MCF 10A (cell line): ENCODE measurements at regions not wholly inside any gene's neighbourhood (a gene's known extent, or its start where the extent isn't known, plus 50 kb on each side); places are given as distances from the start of the nearest gene placed in this dataset.
A peak's percentile ranks its signal among the peaks of the same experiment; 100 is the strongest.

Experiments used
- BruUV-seq: library from RNA; stranded (reverse); fragments of 400-500 nt; replicated peaks from 2 replicates; lab custom pipeline; 2021; lab: Mats Ljungman, UMichigan
- CTCF ChIA-PET: fragments of 300-600 bp; sonication (Branson Sonifier 250); formaldehyde crosslinking; extraction: SDS; loops from one replicate; lab custom pipeline; 2021; ENCODE audit warnings: antibody characterized with exemption, inconsistent platforms; lab: Yijun Ruan, JAX
- POLR2A ChIA-PET: fragments of 300-600, 350-650 bp; sonication (Branson Sonifier 250); formaldehyde crosslinking; extraction: SDS; loops from one replicate; lab custom pipeline; 2020; ENCODE audit warnings: antibody characterized with exemption, inconsistent platforms; lab: Yijun Ruan, JAX
- DNase-seq: peaks from one replicate; pipeline ENCODE4 v3.0.0-alpha.2; 2018; ENCODE audit not compliant: unreplicated experiment
- H3K27ac Mint-ChIP-seq: one replicate; pipeline ENCODE4 v1.8.0; 2022; ENCODE audit warnings: mild to moderate bottlenecking, low read depth, mixed read lengths; ENCODE audit not compliant: unreplicated experiment
- H3K27me3 Mint-ChIP-seq: one replicate; pipeline ENCODE4 v1.8.0; 2022; ENCODE audit warnings: mixed read lengths; ENCODE audit not compliant: insufficient read depth, unreplicated experiment
- H3K36me3 Mint-ChIP-seq: one replicate; pipeline ENCODE4 v1.8.0; 2022; ENCODE audit warnings: mild to moderate bottlenecking, moderate library complexity, mixed read lengths; ENCODE audit not compliant: insufficient read depth, unreplicated experiment
- H3K4me1 Mint-ChIP-seq: one replicate; pipeline ENCODE4 v1.8.0; 2022; ENCODE audit warnings: mixed read lengths; ENCODE audit not compliant: insufficient read depth, unreplicated experiment
- H3K4me3 Mint-ChIP-seq: one replicate; pipeline ENCODE4 v1.8.0; 2022; ENCODE audit warnings: mild to moderate bottlenecking, moderate library complexity, mixed read lengths; ENCODE audit not compliant: unreplicated experiment
- H3K9me3 Mint-ChIP-seq: one replicate; pipeline ENCODE4 v1.8.0; 2022; ENCODE audit warnings: mixed read lengths; ENCODE audit not compliant: unreplicated experiment
- intact Hi-C: fragments of 100-400 bp; cut with micrococcal nuclease; formaldehyde crosslinking; loops from 2 replicates; pipeline ENCODE4 v1.14.1; 2022
- TF ChIP-seq, protein P1 (sequence below): fragments of 200-600 bp; IDR thresholded peaks from one replicate; pipeline ENCODE4 v1.8.0; 2022; ENCODE audit warnings: antibody characterized with exemption, mild to moderate bottlenecking; ENCODE audit not compliant: unreplicated experiment

DNA sequence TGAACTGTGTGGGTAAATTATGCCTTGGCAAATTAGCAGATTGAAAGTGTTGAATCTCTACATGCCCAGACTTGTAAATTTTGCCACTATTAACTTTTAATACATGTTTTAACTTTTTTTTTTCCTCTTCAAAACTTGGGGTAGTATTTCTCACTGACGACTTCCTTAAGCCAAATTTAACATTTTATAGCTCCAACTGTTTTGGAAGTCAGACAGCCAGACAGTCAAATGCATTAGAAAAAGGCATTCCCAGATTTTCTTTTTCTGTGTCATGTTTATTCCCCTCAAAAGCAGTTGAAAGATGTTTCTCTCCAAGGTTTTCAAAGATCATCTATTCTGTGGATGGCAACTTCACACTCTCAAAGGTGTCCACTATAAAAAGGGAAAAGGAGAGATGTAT is 226.8 kb upstream of the FN1 start:
- intact Hi-C loops, result no loop called here
- Mint-ChIP-seq H3K27me3 (no peaks in the 10 kb centered on the region), H3K9me3 (no peaks in the 10 kb centered on the region), H3K4me3 (no peak overlapping the region), H3K36me3 (no peaks in the 10 kb centered on the region), H3K27ac (peak overlapping the region; percentile 81), H3K4me1 (peaks cover 51% of the 10 kb centered on the region)
- CTCF ChIA-PET, result interaction anchor here (0.6 to 1.3 kb wide), 2 partner anchors 166 to 208 kb away, joined by 3 to 4 read pairs; no protein-coding TSS in a partner anchor
- POLR2A ChIA-PET, result interaction anchor here (0.8 to 1.5 kb wide), 4 partner anchors 21 to 149 kb away, joined by 3 to 4 read pairs (median 3); no protein-coding TSS in a partner anchor
- no peak for DNase-seq
- TF ChIP-seq, protein P1, sequence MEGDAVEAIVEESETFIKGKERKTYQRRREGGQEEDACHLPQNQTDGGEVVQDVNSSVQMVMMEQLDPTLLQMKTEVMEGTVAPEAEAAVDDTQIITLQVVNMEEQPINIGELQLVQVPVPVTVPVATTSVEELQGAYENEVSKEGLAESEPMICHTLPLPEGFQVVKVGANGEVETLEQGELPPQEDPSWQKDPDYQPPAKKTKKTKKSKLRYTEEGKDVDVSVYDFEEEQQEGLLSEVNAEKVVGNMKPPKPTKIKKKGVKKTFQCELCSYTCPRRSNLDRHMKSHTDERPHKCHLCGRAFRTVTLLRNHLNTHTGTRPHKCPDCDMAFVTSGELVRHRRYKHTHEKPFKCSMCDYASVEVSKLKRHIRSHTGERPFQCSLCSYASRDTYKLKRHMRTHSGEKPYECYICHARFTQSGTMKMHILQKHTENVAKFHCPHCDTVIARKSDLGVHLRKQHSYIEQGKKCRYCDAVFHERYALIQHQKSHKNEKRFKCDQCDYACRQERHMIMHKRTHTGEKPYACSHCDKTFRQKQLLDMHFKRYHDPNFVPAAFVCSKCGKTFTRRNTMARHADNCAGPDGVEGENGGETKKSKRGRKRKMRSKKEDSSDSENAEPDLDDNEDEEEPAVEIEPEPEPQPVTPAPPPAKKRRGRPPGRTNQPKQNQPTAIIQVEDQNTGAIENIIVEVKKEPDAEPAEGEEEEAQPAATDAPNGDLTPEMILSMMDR, result no peak
- BruUV-seq, result no TSS peak

DNA sequence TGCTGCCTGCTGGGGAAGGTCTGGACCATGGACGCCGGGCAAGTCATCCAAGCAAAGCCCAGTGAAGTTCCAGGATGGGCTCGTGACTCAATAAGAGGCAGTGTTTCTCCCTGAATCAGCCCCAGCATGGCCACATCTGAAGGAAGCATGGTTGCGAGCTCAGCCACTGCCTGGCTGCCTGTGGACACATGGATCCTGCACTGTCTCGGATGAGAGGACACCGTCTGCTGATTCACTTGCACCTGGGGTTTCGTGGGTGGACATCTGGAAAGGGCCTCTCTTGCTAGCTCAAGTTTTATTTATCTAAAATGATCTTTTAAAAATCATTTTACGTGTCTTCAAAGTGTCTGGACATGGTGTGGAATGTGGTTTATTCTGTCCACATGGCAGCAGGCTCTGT is 224.8 kb upstream of the FN1 start:
- TF ChIP-seq, protein P1, result no peak
- Mint-ChIP-seq H3K27me3 (no peaks in the 10 kb centered on the region), H3K36me3 (no peaks in the 10 kb centered on the region), H3K9me3 (no peaks in the 10 kb centered on the region), H3K4me3 (no peak overlapping the region), H3K4me1 (peaks cover 55% of the 10 kb centered on the region), H3K27ac (peak overlapping the region; percentile 75)
- BruUV-seq, result no TSS peak
- peak; percentile 14 for DNase-seq
- CTCF ChIA-PET, result interaction anchor here (0.6 kb wide), 1 partner anchor 41 kb away, joined by 3 read pairs; no protein-coding TSS in a partner anchor
- POLR2A ChIA-PET, result interaction anchor here (1.3 kb wide), 1 partner anchor 9 kb away, joined by 3 read pairs; no protein-coding TSS in a partner anchor
- intact Hi-C loops, result no loop called here

DNA sequence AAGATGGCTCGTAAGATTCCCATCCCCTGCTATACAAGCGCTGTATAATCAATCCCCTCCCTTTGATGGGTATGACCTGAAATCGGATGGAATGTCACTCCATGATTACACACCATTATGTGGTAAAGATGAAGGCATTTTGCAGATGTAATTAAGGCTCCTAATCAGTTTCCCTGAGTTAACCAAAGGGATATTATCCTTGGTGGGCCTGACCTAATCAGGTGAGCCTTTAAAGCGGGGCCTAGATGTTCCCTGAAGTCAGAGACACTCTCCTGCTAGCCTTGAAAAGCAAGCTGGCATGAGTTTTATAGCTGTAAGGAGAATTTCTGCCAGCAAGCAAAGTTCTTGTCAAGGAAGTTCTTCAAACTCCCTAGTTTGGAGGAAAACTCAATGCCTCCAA is 223.8 kb upstream of the FN1 start:
- CTCF ChIA-PET, result no interaction called here
- Mint-ChIP-seq H3K36me3 (no peaks in the 10 kb centered on the region), H3K27ac (no peak overlapping the region), H3K4me3 (no peak overlapping the region), H3K9me3 (no peaks in the 10 kb centered on the region), H3K4me1 (peaks cover 47% of the 10 kb centered on the region), H3K27me3 (no peaks in the 10 kb centered on the region)
- no TSS peak for BruUV-seq
- TF ChIP-seq, protein P1, result no peak
- POLR2A ChIA-PET, result interaction anchor here (1.3 kb wide), 1 partner anchor 152 kb away, joined by 5 read pairs; no protein-coding TSS in a partner anchor
- DNase-seq, result no peak
- intact Hi-C loops, result no loop called here

DNA sequence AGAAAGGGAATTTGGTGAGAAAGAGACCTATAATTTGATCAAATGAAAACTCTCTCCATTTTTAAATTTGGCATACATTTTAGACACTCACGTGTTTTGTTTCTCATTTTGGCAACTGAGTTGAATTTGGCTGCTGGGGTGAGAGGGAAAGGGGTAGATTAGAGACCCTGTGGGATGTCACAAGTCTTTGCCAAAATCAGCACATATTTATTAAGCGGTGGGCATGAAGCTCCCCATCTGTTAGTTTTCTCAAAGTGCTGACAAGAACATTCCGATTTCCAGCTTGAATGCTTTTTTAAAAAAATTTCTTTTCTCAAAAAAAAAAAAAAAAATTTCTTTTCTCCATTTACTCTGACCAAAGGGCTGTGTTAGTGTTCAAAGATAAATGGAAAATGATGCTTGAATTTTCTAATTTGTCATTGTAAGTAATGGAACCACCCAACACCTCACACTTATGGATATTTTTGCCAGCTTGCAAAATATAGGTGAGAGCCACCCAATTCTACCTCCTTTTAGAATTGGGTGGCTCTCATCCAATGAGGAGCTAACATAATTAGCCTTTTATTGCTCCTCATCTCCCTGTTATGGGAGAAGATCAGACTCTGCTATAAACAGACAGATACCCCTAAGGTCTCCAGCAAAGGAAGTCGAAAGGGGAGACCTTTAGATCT is 222.9 kb upstream of the FN1 start:
- no peaks in the 10 kb centered on the region for H3K27me3 Mint-ChIP-seq
- peak overlapping the region; percentile 80 for H3K27ac Mint-ChIP-seq
- intact Hi-C loops, result no loop called here
- no TSS peak for BruUV-seq
- no peak overlapping the region for H3K4me3 Mint-ChIP-seq
- no peaks in the 10 kb centered on the region for H3K9me3 Mint-ChIP-seq
- H3K4me1 Mint-ChIP-seq, result peaks cover 38% of the 10 kb centered on the region
- DNase-seq, result no peak
- ChIA-PET CTCF (interaction anchor here (0.7 kb wide), 1 partner anchor 29 kb away, joined by 6 read pairs; no protein-coding TSS in a partner anchor), POLR2A (interaction anchor here (0.7 to 1.3 kb wide), 3 partner anchors 78 to 153 kb away, joined by 3 to 5 read pairs (median 3); no protein-coding TSS in a partner anchor)
- no peaks in the 10 kb centered on the region for H3K36me3 Mint-ChIP-seq
- TF ChIP-seq, protein P1, result no peak
